HG03439 (cell line): ENCODE measurements at regions not wholly inside any gene's neighbourhood (a gene's known extent, or its start where the extent isn't known, plus 50 kb on each side); places are given as distances from the start of the nearest gene placed in this dataset.

Experiments
- ATAC-seq: cut with Tn5 transposase; IDR thresholded peaks from one replicate; pipeline ENCODE4 v1.9.1; 2021; ENCODE audit warnings: mild to moderate bottlenecking, moderate library complexity; ENCODE audit not compliant: unreplicated experiment

- no peak for ATAC-seq
Measured at GRCh38 chr1:96234299-96234698, 487.3 kb upstream of the PTBP2 start.

- ATAC-seq: no peak
Measured at GRCh38 chr1:96236156-96236739, 485.3 kb upstream of the PTBP2 start.

- ATAC-seq: no peak
Measured at GRCh38 chr1:96238426-96238825, 483.2 kb upstream of the PTBP2 start.

- ATAC-seq: no peak
Measured at GRCh38 chr1:96240438-96240837, 481.1 kb upstream of the PTBP2 start.

- ATAC-seq: no peak
Measured at GRCh38 chr1:96253246-96254035, 468.1 kb upstream of the PTBP2 start.

- ATAC-seq: no peak
Measured at GRCh38 chr1:96256130-96256790, 465.3 kb upstream of the PTBP2 start.

GRCh38 chr1:96259399-96259798 is 462.2 kb upstream of the PTBP2 start:
- no peak for ATAC-seq

GRCh38 chr1:96281491-96281890 is 440.1 kb upstream of the PTBP2 start:
- no peak for ATAC-seq

GRCh38 chr1:96290033-96290432 is 431.6 kb upstream of the PTBP2 start:
- no peak for ATAC-seq

- no peak for ATAC-seq
Measured at GRCh38 chr1:96290801-96291200, 430.8 kb upstream of the PTBP2 start.

- no peak for ATAC-seq
Measured at GRCh38 chr1:96291468-96291867, 430.1 kb upstream of the PTBP2 start.

GRCh38 chr1:96292141-96292540 is 429.4 kb upstream of the PTBP2 start:
- no peak for ATAC-seq

- ATAC-seq: no peak
Measured at GRCh38 chr1:96296991-96297390, 424.6 kb upstream of the PTBP2 start.

GRCh38 chr1:96306809-96307560 is 414.6 kb upstream of the PTBP2 start:
- ATAC-seq: no peak

GRCh38 chr1:96308314-96308713 is 413.3 kb upstream of the PTBP2 start:
- ATAC-seq: no peak

- no peak for ATAC-seq
Measured at GRCh38 chr1:96309783-96310182, 411.8 kb upstream of the PTBP2 start.

- no peak for ATAC-seq
Measured at GRCh38 chr1:96313216-96313615, 408.4 kb upstream of the PTBP2 start.

GRCh38 chr1:96329121-96329520 is 392.5 kb upstream of the PTBP2 start:
- ATAC-seq: no peak

- no peak for ATAC-seq
Measured at GRCh38 chr1:96331596-96331995, 390.0 kb upstream of the PTBP2 start.

- no peak for ATAC-seq
Measured at GRCh38 chr1:96333522-96334235, 387.9 kb upstream of the PTBP2 start.

GRCh38 chr1:96334236-96334557 is 387.4 kb upstream of the PTBP2 start:
- no peak for ATAC-seq
